ENCODE measurements at regions not wholly inside any gene's neighbourhood (a gene's known extent, or its start where the extent isn't known, plus 50 kb on each side); places are given as distances from the start of the nearest gene placed in this dataset.

DNA sequence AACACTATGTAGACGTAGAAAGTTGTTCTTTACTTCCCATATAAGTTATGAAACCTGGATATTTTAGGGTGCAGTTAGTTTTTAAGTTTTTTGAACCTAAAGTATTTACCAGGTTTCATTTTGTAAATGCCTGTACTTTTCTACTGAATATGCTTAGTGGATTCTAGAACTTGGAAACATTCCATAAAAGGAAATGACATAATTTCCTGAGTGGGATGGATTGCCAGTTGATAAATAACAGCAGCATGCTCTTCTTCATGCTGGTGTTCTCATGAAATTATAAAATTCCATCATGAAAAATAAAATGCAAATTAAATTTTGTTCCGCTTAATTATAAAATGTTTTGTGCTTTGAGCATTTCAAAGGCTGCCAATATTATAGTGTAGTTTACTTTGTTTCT, 362.2 kb upstream of the PCDH20 start:
- DNase-seq (ENCODE audit: low read depth in 2 of 2) = no peak

DNA sequence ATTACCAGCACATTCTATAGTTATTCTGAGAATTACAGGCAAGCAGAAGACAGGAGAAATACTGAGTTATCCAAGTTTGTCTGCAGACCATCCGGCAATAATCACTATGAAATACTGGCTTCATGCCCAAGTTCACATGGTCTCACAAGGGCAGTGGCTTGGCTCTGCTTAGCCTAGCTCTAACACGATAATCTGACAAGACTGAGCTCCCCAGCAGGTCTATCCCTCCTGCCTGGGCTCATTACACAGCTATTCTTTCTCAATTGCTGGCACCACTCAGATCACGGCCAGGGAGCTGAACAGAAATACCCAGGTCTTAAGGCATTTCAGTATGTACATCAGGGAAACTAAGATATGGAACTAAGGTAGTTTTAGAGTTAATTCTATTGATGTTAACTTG, 361.6 kb upstream of the PCDH20 start:
- DNase-seq (ENCODE audit: low read depth in 2 of 2) = no peak

DNA sequence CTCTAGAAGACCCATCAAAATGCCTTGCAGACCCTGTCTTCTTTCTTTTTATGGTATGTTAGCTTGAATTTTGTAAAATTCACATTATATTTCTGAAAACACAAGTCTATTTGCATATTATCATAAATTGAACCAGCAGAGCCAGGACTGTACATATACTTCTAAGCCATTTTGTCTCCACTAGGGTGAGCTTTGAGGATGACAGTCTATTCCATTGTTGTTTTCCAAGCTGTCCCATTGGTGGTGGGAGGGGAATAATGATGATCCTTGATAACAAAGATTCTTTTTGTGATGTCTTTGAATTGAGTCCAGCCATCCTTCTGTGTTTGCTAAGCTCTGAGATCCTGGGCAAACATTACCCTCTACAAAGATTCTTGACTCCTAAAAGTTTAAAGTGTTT, 359.3 kb upstream of the PCDH20 start:
- DNase-seq (ENCODE audit: low read depth in 2 of 2) = no peak

DNA sequence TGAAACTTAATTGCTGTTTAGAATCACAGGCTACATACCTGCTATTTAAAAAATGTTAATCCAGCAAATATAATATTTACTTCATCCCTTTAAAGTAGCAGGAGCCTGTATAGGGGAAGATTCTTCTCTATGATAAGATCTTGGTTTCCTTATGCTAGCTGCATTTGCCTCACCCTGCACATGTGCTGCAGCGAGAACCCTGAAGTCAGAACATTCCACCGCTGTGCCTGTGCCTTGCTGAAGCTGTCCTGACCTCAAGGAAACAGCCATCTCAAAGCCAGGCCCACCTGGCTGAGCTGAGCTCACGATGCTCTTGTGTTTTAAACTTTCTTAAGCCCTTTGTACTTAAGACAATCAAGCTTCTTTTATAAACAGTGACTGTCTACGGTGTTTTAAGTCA, 355.0 kb upstream of the PCDH20 start:
- no peak for DNase-seq (ENCODE audit: low read depth in 2 of 2)

DNA sequence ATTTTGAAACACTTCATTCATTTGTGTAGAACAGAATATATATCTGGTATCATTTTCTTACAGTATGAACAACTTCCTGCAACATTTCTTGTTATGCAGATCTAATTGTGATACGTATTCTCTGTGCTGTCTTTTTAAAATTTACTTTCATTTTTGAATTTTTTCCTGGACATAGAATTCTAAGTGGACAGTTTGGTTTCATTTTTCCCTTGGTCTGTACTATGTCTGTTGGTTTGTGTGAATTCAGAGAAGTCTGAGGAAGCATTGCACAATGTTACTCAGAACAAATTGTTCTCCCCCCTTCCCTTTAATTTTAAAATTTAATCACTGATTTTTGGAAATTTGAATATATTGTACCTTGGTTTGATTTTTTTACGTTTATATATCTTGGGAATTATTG, 352.5 kb upstream of the PCDH20 start:
- DNase-seq (ENCODE audit: low read depth in 2 of 2) = no peak

DNA sequence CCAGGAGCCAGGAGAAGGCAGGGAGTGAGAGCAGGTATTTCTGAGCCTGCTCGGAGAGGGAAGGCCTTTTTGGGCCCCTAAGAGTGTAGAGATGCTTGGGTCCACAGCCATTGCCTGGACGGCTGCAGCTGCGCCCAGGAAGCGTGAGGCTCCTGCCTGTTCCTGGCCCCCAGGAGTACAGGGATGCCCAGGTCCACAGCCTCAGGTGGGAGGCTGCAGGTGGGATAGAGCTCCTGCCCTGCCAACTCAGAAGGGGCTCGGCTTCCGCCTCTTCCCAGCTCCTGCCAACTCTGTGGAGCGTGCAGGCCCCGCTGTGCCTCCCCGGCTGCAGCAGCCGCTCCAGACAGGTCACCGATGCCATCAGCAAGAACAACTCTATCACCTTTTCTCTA, 351.0 kb upstream of the PCDH20 start:
- no peak for DNase-seq (ENCODE audit: low read depth in 2 of 2)

DNA sequence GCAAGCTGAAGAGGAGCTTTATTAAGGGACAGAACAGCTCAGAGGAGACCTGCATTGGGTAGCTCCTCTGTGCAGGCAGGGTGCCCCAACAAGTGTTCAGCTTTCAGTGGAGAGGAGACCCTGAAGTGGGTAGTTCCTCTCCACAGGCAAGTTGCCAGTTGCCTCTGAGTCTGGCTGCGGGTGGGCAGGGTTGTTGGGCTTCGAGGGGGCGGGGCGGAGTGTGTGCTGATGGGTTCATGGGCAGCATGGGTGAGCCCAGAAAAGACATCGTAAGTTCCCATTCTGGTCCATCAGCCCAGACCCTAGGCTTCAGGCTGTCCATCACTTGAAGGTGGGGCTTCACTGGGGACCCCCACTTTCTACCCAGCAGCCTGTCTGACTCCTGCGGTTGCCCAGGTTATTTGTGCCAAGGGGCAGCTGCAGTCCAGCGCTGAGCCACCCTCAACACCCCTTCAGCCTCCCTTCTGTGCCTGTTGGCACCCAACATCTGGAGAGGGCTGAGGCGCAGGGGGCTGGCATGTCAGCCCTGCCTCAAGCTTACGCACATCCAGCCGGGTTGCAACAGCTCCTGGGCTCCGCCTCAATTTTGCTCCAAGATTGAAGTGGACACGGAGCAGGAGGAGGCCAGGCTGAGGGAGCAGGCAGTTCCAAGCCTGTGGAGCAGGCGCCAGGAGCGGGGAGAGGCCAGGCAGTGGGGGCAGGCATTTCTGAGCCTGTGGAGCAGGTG, 350.5 kb upstream of the PCDH20 start:
- no peak for DNase-seq (ENCODE audit: low read depth in 2 of 2)

DNA sequence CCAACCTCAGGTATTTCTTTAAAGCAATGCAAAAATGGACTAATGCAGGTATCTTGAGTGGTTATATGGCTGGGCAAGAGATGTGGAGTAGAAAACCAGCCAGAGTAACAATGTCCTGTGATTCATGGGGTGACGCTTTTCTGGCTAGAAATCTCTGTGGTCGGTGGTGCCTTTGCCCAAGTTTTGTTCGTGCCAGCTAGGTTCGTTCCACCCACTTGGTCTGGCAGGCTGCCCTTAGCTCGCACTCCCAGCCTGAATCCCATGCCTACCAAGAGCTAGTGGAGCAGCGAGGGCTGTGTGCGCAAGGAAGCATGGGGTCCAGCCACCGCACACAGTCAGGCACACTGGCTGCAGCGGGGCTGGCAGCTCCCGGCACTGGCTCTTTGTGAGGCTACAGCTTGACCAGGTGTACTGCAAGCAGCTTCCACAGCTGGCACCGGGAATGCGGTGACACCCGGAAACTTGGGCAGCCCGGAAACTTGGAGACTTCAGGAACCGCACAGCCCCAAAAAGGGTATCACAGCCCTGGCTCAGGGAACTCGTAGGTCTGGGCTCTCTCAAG, 349.6 kb upstream of the PCDH20 start:
- DNase-seq (ENCODE audit: low read depth in 2 of 2) = no peak

DNA sequence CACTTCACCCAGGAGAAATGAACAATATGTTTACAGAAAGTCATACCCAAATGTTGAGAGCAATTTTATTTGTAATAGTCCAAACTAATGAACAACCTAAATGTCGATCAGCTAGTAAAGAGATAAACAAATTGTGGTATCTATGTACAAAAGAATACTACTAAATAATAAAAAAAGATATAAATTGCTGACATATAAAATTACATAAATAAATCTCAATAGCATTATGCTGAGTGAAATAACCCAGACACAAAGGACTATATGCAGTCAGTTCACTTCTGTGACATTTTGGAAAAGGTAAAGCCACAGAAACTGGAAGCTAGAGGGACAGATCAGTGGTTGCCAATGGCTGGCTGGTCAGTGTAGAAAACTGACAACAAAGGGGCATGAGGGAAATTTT, 346.0 kb upstream of the PCDH20 start:
- DNase-seq (ENCODE audit: low read depth in 2 of 2) = no peak

DNA sequence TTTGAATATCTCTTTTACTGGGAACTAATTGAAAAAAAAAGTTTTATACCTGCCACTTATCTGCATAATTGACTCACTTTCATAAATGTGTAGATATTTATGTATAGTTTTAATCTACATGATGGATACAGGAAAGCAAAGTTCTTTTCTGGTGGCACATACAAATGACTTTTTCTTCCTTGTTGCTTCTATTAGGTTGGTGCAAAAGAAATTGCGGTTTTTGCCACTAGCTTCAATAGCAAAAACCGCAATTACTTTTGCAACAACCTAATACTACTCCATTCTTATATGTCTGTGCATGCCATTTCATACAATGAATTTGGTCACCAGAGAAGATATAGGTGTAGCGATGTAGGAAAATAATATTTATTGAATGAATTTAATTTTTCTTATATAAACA, 344.5 kb upstream of the PCDH20 start:
- no peak for DNase-seq (ENCODE audit: low read depth in 2 of 2)

DNA sequence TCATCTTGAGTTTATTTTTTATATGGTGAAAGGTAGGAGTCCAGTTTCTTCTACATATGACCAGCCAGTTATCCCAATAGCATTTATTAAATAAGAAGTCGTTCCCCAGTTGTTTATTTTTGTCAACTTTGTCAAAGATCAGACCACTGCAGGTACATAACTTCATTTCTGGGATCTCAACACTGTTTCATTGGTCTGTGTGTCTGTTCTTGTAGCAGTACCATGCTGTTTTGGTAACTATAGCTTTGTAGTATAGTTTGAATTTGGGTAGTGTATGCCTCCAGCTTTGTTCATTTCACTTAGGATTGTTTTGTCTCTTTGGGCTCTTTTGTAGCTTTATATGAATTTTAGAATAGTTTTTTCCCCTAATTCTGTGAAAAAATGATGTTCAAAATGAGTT, 340.4 kb upstream of the PCDH20 start:
- no peak for DNase-seq (ENCODE audit: low read depth in 2 of 2)

DNA sequence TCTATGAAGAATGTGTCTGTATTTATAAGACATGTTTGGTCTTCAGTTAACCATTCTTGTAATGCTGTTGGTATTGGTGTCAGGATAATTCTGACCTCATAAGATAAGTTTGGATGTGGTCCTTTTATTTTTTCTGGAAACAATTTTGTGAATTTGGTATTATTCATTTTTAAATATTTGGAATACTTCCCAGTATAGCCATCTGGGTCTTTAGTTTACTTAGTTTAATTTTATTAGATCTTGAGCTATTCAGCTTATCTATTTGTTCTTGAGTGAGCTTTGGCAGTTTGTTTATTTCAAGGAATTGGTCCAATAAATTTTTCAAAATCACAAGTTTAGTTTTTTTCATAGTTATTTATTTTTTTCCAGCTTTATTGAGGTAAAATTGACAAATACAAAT, 335.4 kb upstream of the PCDH20 start:
- DNase-seq (ENCODE audit: low read depth in 2 of 2) = no peak

DNA sequence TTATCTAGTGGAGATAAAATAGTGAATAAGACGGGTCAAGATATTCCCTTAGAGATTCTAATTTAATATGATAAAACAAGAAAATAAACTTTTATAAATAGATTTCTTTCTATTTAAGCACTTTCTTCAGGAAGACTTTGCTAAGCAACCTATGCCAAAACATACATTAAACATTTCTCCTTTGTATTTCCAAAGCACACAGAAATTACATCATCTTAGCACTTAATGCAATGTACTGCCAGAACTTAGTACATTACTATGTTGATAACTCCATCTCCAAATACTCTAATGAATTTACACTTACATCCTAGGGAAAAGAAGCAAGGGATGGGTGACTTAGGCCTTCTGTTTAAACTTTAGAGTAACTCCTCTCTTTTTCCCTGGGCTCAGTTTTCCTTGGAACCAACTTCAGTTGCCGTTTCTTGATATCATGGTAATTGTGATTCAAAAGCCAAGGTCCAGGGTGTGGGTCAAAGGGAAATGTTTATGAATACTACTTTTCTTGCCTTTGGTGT, 322.6 kb upstream of the PCDH20 start:
- DNase-seq (ENCODE audit: low read depth in 2 of 2) = no peak

DNA sequence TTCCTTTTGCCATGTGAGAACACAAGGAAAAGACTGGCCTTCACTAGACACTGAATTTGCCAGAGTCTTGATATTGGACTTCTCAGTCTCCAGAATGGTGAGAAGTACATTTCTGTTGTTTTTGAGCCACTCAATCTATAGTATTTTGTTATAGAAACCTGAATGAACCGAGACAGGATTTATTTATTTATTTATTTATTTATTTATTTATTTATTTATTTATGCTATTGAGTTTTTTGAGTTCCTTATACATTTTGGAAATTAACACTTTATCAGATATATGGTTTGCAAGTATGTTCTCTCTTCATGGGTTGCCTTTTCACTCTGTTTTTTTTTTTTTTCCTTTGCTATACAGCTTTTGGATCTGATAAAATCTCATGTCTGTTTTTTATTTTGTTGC, 319.0 kb upstream of the PCDH20 start:
- no peak for DNase-seq (ENCODE audit: low read depth in 2 of 2)

DNA sequence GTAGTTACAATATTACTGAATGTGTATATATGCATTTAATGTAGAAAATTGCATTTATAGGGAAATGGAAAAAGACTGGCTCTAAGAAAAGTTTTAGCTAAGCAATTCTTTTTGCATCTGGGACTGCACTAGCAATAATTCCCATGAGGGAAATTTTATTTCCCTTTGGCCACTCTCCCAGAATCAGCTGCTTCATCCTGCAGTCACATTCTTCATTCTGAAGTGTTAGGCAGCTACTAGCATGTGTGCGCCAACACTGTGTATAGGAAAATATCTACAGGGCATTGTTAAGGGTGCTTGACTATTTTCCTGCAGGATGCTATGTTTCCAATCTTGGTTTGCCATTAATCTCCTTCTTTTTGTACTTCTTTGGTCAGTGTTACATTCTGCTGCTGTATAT, 312.8 kb upstream of the PCDH20 start:
- DNase-seq (ENCODE audit: low read depth in 2 of 2) = no peak

DNA sequence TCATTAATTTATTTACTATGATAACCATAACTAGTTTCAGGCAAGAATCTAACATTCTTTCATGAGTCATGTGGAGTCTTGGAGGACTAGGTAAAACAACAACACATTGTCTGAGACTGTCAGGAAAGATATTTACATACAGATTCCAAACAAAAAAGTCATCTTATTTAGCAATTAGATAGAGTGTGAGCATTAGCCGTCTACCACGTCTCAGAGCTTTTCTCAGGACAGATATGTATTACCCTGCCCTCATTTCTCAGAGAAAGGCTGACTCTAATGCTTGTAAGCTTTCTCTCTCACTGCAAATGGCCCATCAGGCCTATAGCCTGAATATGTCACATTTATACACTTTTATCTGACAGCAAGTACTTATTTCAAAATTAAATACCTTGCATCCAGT, 312.1 kb upstream of the PCDH20 start:
- no peak for DNase-seq (ENCODE audit: low read depth in 2 of 2)

DNA sequence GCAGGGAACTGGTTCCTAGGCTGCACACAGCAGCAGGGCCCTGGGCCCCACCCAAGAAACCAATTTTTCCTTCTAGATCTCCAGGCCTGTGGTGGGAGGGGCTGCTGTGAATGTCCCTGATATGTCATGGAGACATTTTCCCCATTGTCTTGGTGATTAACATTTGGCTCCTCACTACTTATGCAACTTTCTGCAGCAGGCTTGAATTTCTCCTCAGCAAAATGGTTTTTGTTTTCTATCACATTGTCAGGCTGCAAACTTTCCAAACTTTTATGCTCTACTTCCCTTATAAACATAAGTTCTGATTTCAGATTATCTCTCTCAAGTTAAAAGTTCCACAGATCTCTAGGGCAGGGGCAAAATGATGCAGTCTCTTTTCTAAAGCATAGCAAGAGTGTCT, 310.2 kb upstream of the PCDH20 start:
- DNase-seq (ENCODE audit: low read depth in 2 of 2) = no peak

DNA sequence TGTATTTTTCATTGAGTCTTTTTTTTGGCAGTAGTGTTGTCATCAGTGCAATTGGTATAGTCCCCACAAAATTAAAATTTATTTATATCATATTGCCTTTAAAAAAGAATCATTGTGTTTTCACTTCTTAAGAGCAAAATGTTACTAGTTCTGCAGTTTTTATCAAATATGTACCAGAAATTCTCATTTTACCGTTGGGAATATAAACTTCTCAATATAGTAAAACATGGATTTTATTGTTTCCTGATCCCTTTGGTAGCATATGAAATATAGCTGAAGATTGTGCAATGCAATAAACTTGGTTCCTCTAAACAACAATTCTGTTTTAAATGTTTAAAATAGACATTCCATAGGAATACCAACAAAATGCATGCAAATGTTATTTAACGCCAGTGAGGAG, 306.5 kb upstream of the PCDH20 start:
- no peak for DNase-seq (ENCODE audit: low read depth in 2 of 2)

DNA sequence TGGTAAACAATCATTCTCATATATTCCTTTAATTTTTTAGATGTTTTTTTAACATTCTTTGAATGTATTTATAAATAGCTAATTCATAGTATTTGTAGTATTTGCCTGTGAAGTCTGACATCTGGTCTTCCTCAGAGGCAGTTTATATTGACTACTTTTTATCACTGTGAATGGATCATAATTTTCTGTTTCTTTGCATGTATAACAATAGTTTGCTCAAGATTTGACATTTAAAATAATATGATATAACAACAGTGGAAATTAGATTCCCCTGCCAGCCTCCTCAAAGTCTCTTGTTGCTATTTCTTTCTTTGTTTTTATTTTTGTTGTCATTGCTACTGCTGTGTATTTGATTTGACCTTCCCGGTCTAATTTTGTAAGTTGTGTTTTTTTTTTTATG, 297.0 kb upstream of the PCDH20 start:
- no peak for DNase-seq (ENCODE audit: low read depth in 2 of 2)

DNA sequence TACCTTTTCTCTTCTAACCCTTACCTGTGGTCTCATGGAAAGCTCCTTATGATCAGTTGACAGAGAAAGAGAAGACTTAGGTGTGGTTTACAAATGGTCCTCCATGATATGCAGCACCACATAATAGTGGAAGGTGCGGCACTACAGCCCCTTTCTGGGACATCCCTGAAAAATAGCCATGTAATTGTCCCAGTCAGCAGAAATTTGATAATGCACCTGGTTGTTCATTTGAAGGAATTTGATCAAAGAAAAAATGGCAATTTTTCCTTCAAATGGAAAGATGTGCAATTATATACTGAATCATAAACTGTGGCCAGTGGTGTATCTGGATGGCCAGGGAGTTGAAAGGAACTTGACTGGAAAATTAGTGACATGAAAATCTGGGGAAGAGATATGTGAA, 293.6 kb upstream of the PCDH20 start:
- DNase-seq (ENCODE audit: low read depth in 2 of 2) = no peak

DNA sequence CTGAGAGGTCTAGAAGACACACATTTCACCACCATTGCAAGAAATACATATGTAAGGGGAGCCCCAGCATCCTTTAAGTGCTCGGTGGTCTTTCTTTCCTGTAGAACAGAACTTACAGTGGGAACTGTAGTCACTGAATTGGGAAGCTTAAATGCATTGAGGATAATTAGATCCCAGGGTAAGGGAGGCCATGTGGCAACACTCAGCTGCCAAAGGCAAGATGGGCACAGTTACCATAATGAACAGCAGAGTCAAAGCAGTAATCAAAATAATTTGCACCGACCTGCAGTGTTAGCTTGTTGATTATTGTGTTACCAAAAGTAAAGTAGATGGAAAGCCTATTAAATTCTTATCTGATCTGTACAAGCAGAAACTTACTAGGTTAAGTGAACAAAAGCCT, 291.2 kb upstream of the PCDH20 start:
- no peak for DNase-seq (ENCODE audit: low read depth in 2 of 2)

DNA sequence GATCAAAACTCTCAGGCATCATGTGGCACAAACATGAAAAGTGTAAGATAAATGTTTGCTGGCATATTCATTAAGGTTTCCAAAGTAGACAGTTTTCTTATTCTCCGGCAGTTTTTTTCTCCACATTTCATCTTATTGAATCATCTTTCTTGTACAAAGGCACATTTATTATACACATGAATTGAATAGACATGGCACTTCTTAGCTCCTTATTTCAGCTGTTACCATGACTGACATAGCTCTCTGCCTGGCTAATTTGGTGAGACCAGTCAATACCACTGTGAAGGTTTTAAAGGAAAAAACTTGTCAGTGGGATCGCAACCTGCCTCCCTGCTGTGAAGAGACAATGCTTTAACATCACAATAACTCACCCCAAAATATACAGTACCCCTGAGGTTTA, 285.0 kb upstream of the PCDH20 start:
- DNase-seq (ENCODE audit: low read depth in 2 of 2) = no peak

DNA sequence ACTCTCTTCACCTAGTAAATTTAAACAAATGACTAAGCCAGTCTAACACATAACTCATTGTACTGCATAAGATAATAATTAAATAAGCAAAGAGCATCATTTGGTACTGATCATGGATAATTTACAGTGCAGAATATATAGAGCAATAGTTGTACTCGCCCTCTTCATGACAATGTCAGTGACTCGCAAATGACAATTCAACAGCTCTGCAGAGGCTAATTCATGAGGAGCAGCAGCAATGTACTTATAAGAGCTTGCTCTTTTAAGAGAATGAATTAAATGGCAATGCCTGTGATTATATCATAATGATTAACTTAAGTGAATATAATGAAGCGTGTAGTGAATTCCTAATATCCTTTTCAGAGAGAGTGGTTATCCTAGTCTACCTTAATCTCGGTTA, 284.5 kb upstream of the PCDH20 start:
- DNase-seq (ENCODE audit: low read depth in 2 of 2) = no peak

DNA sequence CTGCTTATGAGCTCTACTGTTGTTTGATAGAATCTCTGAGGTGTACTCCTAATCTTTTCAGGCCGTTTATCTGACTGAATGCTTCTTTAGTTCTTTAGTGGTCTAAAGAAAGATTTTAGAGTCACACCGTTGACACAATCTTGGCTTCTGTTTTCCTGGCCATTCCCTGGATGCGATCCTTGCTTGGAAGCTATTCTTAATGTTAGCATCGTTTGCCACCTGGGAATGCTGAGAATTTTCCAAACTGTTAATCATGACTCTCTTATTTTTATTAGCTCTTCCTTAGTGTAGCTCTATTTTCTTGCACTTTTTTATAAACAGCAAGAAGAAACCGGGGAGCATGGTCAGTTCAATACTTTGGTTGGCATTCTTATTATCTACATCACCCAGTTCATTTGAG, 281.0 kb upstream of the PCDH20 start:
- DNase-seq (ENCODE audit: low read depth in 2 of 2) = no peak
